D341Med (cell line): ENCODE measurements at regions not wholly inside any gene's neighbourhood (a gene's known extent, or its start where the extent isn't known, plus 50 kb on each side); places are given as distances from the start of the nearest gene placed in this dataset.

ENCODE experiments used
- DNase-seq: peaks from one replicate; pipeline ENCODE4 v3.0.0; 2012; ENCODE audit warnings: low spot score

- no peak for DNase-seq
These were observed 608.3 kb upstream of the PCDH10 start for GRCh38 chr4:132540797-132541196.

- DNase-seq: no peak
These were observed 606.9 kb upstream of the PCDH10 start for GRCh38 chr4:132542228-132542627.

- DNase-seq: no peak
These were observed 600.6 kb upstream of the PCDH10 start for GRCh38 chr4:132548463-132548862.

- DNase-seq: no peak
These were observed 592.8 kb upstream of the PCDH10 start for GRCh38 chr4:132556316-132556715.

DNA sequence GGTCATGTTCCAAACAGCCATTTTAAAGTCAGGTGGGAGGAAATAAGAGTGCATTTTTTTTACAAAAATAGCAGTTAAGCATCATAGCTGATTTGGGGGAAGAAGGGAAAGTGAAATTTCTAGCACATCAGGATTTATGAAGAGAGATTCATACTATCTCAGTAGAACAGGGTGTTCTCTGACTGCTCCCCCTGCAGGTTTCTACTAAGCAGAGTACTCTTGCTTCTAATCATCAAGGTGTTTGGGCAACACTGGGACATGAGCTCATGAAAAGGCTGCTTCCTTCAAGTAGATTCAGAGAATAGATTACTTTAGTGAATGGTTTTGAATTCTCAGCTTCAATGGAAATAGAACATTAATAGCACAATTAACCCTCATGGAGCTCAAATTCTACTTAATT lies 591.4 kb upstream of the PCDH10 start:
- no peak for DNase-seq

GRCh38 chr4:132564920-132565319 lies 584.2 kb upstream of the PCDH10 start:
- DNase-seq: no peak

DNA sequence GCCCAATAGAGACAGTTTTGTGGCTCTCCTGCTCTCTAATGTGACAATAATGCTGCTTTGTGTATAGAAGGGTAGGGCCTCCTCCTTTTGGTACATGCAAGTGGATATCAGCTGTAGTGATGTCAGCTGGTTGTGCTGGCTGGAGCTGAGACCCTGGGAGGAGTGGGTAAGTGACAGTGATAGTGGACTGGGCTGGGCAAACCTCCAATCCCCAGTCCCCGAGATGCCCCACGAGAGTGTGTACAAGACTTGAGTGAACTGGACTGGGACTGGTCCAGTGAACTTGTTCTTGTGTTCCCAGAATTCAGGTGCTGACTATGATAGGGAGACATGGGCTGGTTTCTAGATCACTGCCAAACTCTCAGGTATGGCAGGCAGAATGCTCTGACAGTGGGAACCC lies 583.6 kb upstream of the PCDH10 start:
- DNase-seq: no peak

DNA sequence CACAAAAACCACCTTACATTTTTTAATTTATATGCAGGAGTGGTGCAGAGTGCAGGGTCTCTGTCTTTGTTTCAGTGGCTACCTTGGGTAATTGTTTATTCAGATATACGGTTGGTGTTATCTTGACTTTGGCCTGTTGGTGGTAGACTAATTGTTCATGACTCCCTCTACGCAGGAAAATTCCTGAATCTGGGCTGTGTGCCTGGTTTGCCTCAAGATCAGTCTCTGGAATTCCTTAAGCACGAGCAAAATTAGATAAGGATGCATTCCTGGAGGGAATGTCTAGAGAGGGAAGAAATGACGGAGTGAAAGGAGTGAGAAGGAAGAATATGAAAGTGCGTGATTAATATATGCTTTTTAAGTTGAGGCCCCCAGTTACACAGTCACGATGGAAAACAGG lies 576.9 kb upstream of the PCDH10 start:
- no peak for DNase-seq

GRCh38 chr4:132587626-132588025 lies 561.5 kb upstream of the PCDH10 start:
- no peak for DNase-seq

DNA sequence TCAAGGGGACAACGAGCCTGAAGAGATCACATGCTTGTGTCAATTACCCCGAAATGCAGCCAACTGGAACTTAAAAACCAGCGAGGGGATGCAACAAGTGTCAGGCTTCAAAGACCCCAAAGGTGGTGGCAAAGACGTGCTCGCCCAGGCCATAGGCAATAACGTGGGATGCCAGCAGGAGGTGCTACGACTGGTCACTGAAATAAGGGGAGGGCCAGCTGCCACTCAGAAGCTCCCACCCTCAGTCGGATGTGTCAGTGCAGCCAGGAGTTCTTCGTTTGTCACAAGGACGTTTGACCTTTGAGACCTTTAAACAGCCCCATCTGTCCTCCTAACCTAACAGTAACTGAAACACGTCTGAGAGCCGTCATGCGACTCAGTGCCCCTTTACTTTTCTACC lies 556.8 kb upstream of the PCDH10 start:
- no peak for DNase-seq

DNA sequence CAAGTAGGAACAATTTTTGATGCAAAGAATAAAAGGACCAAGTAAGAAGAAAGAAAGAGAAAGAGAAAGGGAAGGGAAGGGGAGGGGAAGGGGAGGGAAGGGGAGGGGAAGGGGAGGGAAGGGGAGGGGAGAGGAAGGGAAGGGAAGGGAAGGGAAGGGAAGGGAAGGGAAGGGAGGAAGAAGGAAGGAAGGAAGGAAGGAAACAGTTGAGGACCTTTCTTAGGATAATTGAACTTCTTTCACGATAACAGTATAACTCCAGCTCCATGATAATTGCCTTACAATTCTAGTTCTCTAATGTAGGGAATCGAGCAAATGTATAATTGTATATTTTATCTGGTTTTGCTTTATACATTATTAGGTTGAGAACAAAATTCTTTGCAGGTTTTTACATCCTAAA lies 556.2 kb upstream of the PCDH10 start:
- no peak for DNase-seq

GRCh38 chr4:132593717-132594400 lies 555.2 kb upstream of the PCDH10 start:
- DNase-seq: no peak

DNA sequence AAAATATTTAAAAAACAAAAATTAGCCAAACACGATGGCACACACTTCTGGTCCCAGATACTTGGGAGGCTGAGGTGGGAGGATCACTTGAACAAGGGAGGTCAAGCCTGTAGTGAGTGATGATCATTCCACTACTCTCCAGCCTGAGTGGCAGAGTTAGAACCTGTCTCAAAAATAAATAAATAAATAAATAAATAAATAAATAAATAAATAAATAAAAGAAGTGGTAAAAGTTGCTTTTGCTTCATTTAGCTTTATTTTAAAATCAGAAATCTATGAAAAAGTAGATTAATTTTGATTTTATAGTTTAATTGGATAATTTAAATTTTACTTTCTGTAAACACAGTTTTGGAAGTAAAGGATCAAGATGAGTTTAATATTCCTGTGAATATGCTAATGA lies 552.9 kb upstream of the PCDH10 start:
- no peak for DNase-seq

DNA sequence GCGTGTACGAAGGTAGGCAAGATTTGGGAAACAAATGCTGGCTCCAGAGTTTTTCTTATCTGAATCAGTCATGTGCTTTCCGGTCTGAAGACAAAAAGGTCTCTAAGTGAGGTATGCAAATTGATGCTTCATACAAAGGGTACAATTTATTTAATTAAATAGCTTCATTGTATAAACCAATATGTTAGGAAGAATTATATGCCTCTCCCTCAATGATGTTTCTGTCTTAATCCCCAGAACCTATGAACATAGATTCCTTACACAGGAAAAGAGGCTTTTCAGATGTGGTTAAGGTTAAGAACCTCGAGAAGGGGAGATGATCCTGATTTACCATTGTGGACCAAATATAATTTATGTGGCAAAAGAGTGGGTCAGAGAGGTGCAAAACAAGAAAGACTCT lies 543.5 kb upstream of the PCDH10 start:
- DNase-seq: no peak

DNA sequence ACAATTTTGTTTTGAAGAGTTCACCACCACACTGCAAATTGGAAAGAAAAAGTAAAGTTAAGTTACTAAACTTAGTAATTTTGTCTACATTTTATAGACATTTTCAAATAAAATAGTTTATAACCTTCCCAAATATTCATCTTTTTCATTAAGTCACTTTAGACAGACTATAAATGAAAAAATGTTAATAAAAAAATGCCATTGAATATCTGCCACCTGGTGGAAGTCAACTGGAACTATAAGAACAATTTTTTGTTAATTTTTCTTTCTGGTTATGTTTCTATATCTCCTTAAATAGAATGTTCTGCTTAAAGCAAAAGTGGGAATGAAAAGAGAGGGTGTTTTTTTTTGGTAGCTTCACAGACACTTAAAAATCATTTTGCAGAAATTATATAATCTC lies 534.4 kb upstream of the PCDH10 start:
- DNase-seq: no peak

- DNase-seq: no peak
These were observed 529.1 kb upstream of the PCDH10 start for GRCh38 chr4:132619968-132620367.

- DNase-seq: peak; percentile 66
These were observed 506.9 kb upstream of the PCDH10 start for GRCh38 chr4:132642016-132642817.

DNA sequence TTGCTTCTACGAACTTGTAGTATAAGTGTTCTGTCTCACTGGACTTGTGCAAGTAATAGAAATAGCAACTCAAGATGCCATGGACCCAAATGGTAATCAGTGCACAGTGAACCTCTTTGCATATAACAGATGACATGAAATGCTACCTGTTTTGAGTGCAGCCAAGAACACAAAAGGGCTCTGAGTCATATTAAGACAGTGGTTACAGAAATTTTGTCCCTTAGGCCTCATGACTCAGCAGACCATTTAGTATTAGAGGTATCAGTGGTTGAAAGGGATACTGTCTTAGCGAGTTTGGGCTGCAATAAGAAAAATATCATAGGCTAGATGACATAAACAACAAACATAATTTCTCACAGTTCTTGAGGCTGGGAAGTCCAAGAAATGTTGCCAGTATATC lies 502.9 kb upstream of the PCDH10 start:
- DNase-seq: no peak

GRCh38 chr4:132651196-132651595 lies 497.9 kb upstream of the PCDH10 start:
- DNase-seq: no peak

GRCh38 chr4:132660181-132660580 lies 488.9 kb upstream of the PCDH10 start:
- no peak for DNase-seq

- DNase-seq: no peak
These were observed 486.6 kb upstream of the PCDH10 start for GRCh38 chr4:132662456-132662855.

- DNase-seq: no peak
These were observed 479.3 kb upstream of the PCDH10 start for GRCh38 chr4:132669786-132670185.

DNA sequence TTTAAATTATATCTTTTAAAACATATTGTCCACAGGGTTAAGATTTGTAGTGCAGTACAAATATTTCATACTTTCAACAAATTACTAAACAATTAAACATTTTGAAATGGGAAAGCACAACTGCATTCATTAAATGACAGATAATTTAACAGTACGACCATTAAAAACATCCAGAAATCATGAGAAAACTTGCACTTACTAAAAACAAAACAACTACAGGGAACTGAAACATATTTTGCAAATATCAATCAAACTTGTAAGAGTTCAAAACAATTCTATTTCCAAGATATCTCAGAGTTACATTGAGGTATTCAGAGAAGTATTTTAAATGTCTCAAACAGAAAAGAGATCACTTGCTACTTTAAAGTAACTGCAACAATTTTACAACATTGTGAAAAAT lies 478.5 kb upstream of the PCDH10 start:
- no peak for DNase-seq

GRCh38 chr4:132683957-132684356 lies 465.1 kb upstream of the PCDH10 start:
- no peak for DNase-seq
